Limb (tissue), 2 donors: ENCODE measurements at regions not wholly inside any gene's neighbourhood (a gene's known extent, or its start where the extent isn't known, plus 50 kb on each side); places are given as distances from the start of the nearest gene placed in this dataset.

ENCODE experiments used
- DNase-seq, 2 donors: peaks; one replicate each; pipeline ENCODE4 v3.0.0-alpha.2; 2016; ENCODE audit errors: extremely low spot score in 2 of 2

DNA sequence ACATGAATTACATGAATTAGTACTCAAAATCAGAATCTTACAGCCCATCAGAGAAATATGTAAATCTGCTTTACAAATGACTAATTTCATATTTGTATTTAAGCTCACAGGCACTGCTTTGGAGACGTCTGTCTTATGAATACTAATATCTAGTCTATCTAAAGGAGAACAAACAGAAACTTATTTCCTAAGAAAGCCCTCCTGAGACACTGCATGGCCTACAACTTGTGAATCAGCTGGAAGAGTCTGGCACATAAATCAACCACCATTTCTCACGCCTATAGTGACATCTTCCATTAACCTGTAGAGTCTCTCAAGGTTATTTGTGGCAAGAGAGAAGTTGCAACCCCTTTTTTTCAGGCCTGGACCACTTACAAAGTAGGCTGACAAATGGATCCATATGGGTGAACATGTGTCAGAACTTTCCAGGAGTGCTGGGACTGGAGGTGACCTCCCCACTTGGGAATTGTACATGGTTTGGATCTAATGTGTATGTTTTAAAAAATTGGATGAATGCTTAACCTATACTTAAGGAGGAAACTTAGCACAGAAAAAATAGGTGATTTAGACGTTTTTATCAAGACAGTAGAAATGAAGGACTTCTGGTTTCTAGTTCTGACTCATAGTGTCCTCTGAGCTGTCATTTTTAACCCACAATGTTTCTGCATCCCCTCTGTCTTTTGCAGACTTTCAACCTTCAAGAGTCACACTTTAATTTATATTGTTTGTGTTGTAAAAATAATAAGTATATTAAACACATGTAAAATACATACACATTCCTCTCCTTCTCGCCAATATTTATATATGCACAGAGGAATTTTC lies 83.2 kb upstream of the ARHGAP24 start:
- no peak for DNase-seq

- DNase-seq = no peak
Observed at GRCh38 chr4:85393201-85393600, 81.7 kb upstream of the ARHGAP24 start.

GRCh38 chr4:85398276-85398675 lies 76.7 kb upstream of the ARHGAP24 start:
- DNase-seq = peak in 1 of 2 donors; percentile 32

- no peak for DNase-seq
Observed at GRCh38 chr4:85399270-85399669, 75.7 kb upstream of the ARHGAP24 start.

- no peak for DNase-seq
Observed at GRCh38 chr4:85402371-85402770, 72.6 kb upstream of the ARHGAP24 start.

DNA sequence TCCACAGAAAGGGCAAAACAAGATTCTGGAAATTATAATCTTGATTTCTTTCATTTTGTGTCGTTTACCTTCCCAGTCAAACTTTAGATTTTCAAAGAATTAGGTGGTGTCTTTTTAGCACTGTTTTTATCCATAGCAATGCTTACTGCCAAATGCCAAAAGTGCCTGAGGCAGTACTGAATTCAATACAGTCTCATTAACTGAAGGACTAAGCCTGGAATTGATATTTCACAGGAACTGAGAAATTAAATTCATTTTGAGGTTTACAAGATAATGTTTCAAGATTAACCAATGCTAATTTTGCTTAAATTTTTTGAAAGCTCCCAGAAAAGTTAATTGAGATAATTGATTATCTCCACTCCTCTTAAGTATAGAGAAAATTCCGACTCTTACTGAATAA lies 68.8 kb upstream of the ARHGAP24 start:
- no peak for DNase-seq

- DNase-seq = no peak
Observed at GRCh38 chr4:85407546-85407945, 67.4 kb upstream of the ARHGAP24 start.

DNA sequence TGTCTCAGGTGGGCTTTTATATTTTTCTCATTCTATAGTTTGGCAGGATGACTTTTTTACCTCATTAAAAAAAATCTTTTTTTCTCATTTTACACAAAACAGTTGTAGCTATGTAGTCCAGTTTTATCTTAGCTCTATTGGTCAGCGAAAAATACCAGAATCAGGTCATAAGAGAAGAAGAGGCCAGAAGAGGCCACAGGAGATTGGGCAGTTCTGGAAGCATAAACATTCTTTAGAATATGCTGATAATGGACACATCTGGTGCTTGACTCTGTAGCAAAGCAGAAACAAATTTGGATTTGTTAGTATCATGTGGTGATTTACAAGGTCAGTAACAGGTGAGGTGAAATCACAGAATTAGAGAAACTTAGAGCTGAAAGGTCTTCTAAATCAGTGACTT lies 66.6 kb upstream of the ARHGAP24 start:
- DNase-seq = peak in 1 of 2 donors; percentile 34

DNA sequence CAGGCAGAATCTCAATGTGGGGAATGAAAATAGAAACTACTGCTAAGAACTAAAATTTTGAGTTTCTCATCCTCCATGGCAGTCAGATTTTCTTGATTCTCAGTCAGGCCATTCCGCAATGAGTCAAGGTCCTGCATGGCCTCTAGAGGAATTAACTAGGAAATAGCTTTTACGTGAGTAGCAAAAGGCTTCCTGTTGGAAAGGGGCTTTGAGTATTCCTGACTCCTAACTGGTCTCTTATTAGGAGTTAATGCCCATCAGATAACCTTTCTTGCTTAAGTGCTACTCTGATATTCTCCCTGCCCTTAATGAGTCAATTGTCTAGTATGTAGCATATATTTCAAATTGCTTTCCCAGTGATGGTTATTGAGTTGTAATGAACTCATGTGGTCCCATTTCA lies 65.7 kb upstream of the ARHGAP24 start:
- no peak for DNase-seq

DNA sequence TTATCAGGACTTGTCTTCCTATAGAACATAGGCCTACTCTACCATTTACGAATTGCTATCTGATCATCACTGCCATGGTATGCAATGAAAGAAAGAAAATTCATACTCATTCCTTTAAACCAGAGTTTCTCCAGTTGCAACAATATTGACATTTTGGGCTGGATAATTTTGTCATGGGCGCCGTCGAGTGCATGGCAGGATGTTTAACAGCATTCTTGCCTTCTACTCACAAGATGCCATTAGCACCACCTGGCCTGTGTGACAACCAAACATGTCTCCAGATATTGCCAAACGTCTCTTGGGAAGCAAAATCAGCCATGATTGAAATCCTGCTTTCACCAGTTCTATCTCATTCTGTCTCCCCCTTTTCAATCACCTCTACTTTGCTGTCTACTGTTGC lies 63.6 kb upstream of the ARHGAP24 start:
- no peak for DNase-seq

GRCh38 chr4:85414972-85415371 lies 60.0 kb upstream of the ARHGAP24 start:
- DNase-seq = no peak

GRCh38 chr4:85416094-85416493 lies 58.9 kb upstream of the ARHGAP24 start:
- no peak for DNase-seq

GRCh38 chr4:85419103-85419502 lies 55.8 kb upstream of the ARHGAP24 start:
- DNase-seq = no peak

DNA sequence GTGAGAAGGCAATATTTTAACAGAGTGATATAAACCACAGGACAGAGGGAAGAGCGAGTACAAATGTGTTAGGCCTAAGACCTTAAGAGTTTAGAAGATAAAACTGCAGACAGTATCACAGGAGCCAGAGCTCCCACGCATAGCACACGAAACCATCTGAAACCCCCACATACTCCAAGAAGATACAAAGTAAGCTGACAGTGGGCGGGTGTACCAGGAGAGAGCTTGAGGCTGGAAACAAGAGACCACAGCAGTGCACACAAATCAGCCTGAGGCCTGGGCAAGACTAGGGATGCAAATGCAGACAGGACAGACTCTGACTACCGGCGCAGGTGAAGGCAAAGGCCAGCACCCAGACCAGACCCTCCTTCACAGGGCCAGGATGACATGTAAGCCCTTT lies 54.1 kb upstream of the ARHGAP24 start:
- DNase-seq = no peak

DNA sequence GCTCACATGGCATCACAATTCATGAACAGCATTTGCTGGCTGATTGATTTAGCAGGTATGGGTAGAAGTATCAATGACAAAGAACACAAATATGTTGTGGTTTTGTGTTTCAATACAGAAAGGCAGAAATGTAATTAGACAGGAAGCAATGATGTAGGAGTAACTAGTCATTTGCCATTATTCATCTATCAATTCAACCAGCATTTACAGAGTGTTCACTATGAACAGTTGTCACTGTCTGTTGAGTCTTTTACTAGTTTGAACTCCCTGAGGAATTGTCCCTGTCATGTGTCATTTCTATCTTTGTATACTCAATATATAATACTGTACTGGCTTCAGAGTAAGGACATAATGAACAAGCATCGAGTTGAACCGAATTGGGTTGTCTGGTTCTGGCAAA lies 51.5 kb upstream of the ARHGAP24 start:
- no peak for DNase-seq
